ENCODE measurements at regions not wholly inside any gene's neighbourhood (a gene's known extent, or its start where the extent isn't known, plus 50 kb on each side); places are given as distances from the start of the nearest gene placed in this dataset.

- no peak for DNase-seq (ENCODE audit: low read depth)
Observed at GRCh38 chr11:29782447-29782846, 234.4 kb downstream of the KCNA4 start.

GRCh38 chr11:29781268-29781667 lies 235.6 kb downstream of the KCNA4 start:
- DNase-seq (ENCODE audit: low read depth), result no peak

- DNase-seq (ENCODE audit: low read depth), result no peak
Observed at GRCh38 chr11:29780756-29781155, 236.1 kb downstream of the KCNA4 start.

GRCh38 chr11:29773656-29774264 lies 243.1 kb downstream of the KCNA4 start:
- no peak for DNase-seq (ENCODE audit: low read depth)

DNA sequence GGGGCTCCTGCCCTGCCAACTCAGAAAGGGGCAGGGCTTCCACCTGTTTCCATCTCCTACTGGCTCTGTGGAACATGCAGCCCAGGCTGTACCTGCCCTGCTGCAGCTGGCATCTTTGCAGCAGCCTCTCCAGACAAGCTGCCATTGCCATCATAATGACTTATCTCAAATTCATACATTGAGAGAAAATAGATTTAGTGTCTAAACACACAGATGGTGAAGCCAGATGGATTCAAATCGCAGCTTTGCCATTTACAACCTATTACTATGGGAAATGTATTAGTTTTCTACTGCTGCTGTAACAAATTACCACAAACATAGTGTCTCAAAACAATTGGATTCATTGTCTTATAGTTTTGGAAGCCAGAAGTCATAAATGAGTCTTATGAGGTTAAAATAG lies 260.0 kb downstream of the KCNA4 start:
- DNase-seq (ENCODE audit: low read depth), result no peak

DNA sequence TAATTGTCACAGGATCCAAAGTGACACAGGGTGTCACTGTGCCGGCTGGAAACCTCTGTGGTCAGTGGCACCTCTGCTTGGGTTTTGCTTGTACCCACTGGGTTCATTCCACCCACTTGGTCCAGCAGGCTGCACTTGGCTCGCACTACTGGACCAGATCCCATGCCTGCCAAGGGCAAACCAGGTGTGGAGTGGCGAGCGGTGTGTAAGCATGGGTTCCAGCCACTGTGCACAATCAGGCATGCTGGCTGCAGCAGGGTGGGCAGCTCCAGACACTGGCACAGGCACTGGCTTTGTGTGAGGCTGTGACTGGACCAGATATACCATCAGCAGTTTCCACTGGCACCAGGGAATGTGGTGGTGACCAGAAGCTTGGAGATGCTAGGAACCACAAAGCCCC lies 261.4 kb downstream of the KCNA4 start:
- no peak for DNase-seq (ENCODE audit: low read depth)

DNA sequence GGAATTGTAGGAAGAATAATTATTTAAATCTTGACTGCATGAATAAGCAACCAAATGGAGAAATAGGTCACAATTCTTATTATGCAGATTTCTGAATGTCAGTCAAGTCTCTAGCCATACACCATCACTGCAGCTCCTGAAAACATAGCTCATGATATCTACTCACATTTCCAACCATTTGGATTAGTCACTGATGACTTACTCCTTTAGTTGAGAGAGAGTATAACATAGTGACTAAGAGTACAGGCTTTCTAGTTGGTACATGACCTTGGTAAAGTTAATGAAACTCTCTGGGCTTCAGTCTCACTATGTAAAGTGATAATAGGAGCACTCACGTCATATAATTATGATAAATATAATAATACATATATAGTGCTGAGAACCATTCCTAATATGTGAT lies 265.2 kb downstream of the KCNA4 start:
- DNase-seq (ENCODE audit: low read depth), result no peak

GRCh38 chr11:29750392-29750791 lies 266.4 kb downstream of the KCNA4 start:
- DNase-seq (ENCODE audit: low read depth), result no peak

- no peak for DNase-seq (ENCODE audit: low read depth)
Observed at GRCh38 chr11:29734287-29734686, 282.5 kb downstream of the KCNA4 start.

DNA sequence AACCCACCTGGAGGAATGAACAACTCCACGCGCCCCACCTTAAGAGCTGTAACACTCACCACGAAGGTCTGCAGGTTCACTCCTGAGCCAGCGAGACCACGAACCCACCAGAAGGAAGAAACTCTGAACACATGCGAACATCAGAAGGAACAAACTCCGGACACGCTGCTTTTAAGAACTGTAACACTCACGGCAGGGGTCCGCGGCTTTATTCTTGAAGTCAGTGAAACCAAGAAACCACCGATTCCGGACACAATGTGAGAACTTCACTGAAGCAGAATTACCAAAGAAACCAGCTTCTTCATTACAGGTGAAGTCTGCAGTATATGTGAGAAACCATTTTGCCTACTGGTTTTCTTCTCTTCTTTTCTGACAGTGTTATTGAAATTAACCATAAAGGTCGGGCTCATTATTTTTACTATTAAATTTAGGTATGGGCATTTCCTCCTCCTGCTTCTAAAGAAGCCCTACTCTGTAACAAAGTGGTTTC lies 303.0 kb downstream of the KCNA4 start:
- DNase-seq (ENCODE audit: low read depth), result no peak

- DNase-seq (ENCODE audit: low read depth), result no peak
Observed at GRCh38 chr11:29712616-29713015, 304.2 kb downstream of the KCNA4 start.

DNA sequence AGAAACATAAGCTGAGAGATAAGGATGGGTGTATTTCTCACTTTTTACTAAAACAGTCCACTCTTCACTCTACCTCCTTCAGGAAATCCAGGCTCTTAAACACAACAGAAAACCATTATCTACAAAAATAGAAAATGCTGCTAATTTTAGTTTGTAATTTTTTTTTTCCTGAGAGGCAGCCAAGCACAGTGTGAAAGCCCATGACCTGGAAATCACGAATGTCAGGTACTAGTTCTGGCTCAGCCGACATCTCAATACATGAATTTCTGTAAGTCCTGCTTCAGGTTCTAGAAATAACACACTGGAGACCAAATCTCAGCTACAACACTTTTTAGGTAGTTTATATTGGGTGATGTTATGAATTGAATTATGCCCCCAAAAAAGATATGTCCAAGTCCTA lies 308.9 kb downstream of the KCNA4 start:
- no peak for DNase-seq (ENCODE audit: low read depth)

GRCh38 chr11:29685361-29685760 lies 331.5 kb downstream of the KCNA4 start:
- DNase-seq (ENCODE audit: low read depth), result peak; percentile 15

DNA sequence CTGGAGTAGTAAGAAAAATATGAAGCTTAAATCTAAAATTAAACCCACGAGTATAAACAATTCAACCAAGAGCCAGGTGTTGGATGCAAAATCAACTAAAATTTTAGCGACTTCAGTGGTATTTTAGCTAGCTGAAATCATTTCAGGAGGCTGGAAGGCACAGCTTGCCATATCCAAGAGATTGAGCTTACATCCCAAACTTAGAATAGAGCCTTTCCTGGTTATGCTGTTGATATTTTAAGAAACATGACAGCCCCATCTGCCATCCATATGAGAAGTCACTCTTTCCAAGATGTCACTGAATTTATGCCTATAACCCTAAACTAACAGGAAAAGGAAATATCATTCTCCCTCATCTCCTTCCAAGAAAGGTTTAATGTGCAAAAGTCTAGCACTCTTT lies 334.0 kb downstream of the KCNA4 start:
- DNase-seq (ENCODE audit: low read depth), result peak; percentile 8

DNA sequence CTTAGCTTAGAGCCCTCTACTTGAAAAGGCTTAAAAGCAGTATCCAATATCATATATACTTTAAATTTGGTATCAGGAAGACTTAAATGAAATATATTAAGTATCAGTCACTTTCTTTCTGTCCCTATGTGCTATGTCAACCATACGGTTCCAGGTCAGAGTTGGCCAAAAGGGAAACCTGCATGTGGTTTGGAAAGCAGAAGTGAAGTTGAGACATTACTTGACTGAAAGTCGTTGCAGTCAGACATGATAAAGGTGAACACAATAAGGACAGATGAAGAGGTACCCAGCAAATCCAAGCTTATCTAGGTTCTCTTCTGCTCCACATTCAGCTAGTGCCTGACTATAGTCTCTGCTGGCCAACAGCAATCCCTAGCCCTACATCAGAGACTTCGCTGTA lies 336.8 kb downstream of the KCNA4 start:
- DNase-seq (ENCODE audit: low read depth), result no peak

GRCh38 chr11:29676993-29677392 lies 339.8 kb downstream of the KCNA4 start:
- DNase-seq (ENCODE audit: low read depth), result no peak

DNA sequence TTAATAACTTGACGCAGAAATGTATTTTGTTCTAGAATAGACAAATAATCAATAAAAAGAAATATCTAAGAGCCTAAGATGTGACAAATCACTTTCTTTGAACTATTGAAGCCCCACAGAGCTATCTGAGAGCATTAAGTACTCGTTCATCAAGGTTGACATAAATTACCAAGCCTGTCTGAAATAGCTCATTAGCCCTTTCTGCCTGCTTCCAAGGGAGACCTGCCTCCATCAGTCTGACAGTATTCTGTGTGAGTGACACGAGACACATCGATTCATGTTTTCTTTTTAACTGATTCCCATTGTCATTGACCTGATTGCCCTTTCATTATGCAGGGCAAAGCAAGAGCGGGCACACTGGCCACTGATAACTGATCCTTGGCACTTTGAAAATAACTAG lies 347.5 kb downstream of the KCNA4 start:
- DNase-seq (ENCODE audit: low read depth), result no peak

- no peak for DNase-seq (ENCODE audit: low read depth)
Observed at GRCh38 chr11:29657709-29658108, 359.1 kb downstream of the KCNA4 start.

GRCh38 chr11:29656597-29656996 lies 360.2 kb downstream of the KCNA4 start:
- no peak for DNase-seq (ENCODE audit: low read depth)

GRCh38 chr11:29645373-29645772 lies 371.5 kb downstream of the KCNA4 start:
- DNase-seq (ENCODE audit: low read depth), result no peak

DNA sequence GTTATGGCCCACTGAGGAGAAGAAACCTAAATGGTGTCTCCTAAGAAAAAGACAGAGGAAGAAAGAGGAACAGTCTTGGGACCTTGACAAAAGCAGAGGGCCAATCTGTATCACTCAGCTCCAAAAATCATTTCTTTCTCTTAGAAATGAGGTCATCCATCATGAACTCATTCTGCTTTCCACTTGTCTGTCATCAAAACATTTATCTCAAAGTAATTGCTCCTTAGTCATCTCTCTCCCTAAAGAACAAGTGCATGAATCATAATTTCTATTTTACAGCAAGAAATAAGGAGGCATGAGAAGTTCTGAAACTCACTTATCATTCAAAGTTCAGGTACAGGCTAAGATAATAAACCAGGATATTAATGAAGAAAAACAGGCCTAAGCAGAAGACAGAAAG lies 375.6 kb downstream of the KCNA4 start:
- DNase-seq (ENCODE audit: low read depth), result no peak

GRCh38 chr11:29634744-29635143 lies 382.1 kb downstream of the KCNA4 start:
- no peak for DNase-seq (ENCODE audit: low read depth)

DNA sequence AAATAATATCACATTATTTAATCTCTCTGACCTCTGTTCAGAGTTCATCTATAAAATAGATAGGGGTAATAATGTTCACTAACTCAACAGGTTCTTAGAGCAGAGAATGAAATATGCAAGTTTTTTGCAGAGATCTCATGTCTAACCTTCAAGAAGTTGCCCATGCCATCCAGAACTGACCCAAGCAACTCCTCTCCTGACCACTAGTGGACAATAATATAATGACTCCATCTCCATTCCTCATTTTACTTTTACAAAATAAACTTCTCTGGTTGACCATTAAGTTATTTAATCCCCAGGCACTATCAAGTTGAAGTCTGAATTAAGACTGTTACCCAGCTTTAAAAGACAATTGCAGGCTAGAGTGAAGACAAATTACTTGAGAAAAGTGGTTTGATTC lies 382.6 kb downstream of the KCNA4 start:
- DNase-seq (ENCODE audit: low read depth), result peak; percentile 39

GRCh38 chr11:29629286-29629685 lies 387.5 kb downstream of the KCNA4 start:
- DNase-seq (ENCODE audit: low read depth), result peak; percentile 30
